ENCODE measurements at regions not wholly inside any gene's neighbourhood (a gene's known extent, or its start where the extent isn't known, plus 50 kb on each side); places are given as distances from the start of the nearest gene placed in this dataset.

- TF ChIP-seq SREBF2 (CRISPR knock-in tag; IDR thresholded peaks at IDR 0.05): no peak
- TF ChIP-seq ZBTB12 (CRISPR knock-in tag; IDR thresholded peaks at IDR 0.05): no peak
- TF ChIP-seq CBX5 (IDR thresholded peaks at IDR 0.05; ENCODE audit: borderline replicate concordance, low read depth): no peak
- no peak for TF ChIP-seq SRF (CRISPR knock-in tag; IDR thresholded peaks at IDR 0.05)
- TF ChIP-seq ZNF75A (CRISPR knock-in tag; IDR thresholded peaks at IDR 0.05): peak; percentile 79
- TF ChIP-seq NR2C1 (IDR thresholded peaks at IDR 0.05): no peak
- TF ChIP-seq NR2C1 (tag; IDR thresholded peaks at IDR 0.05): no peak
- no peak for TF ChIP-seq ZNF57 (CRISPR knock-in tag; IDR thresholded peaks at IDR 0.05)
- TF ChIP-seq ARHGAP35 (IDR thresholded peaks at IDR 0.05; ENCODE audit: partially characterized antibody): no peak
- peak in 1 of 2 experiments; percentile 81; a peak in 2 of 4 replicates for TF ChIP-seq FOXA3 (CRISPR knock-in tag; conservative IDR thresholded peaks at IDR 0.05 in 1 of 2, IDR thresholded peaks at IDR 0.05 in 1 of 2)
- no peak for TF ChIP-seq ARID2 (IDR thresholded peaks at IDR 0.05)
- TF ChIP-seq CBX8 (IDR thresholded peaks at IDR 0.05; ENCODE audit: borderline replicate concordance, extremely low read depth, low read depth, low read length, poor library complexity, severe bottlenecking): no peak
- TF ChIP-seq SNAPC5 (CRISPR knock-in tag; IDR thresholded peaks at IDR 0.05): no peak
- TF ChIP-seq OTX1 (CRISPR knock-in tag; IDR thresholded peaks at IDR 0.05): no peak
- no peak for TF ChIP-seq HBP1 (CRISPR knock-in tag; IDR thresholded peaks at IDR 0.05)
- TF ChIP-seq FOXJ2 (tag; IDR thresholded peaks at IDR 0.05): peak; percentile 92
- no peak for TF ChIP-seq ZNF76 (CRISPR knock-in tag; IDR thresholded peaks at IDR 0.05; ENCODE audit: borderline replicate concordance)
- TF ChIP-seq TAL1 (IDR thresholded peaks at IDR 0.05): peak; percentile 92
- TF ChIP-seq SAFB (IDR thresholded peaks at IDR 0.05; ENCODE audit: borderline replicate concordance, low read depth, low read length): no peak
- TF ChIP-seq GABPA (tag; conservative IDR thresholded peaks at IDR 0.05; ENCODE audit: low read depth): no peak
- TF ChIP-seq USF1 (CRISPR knock-in tag; IDR thresholded peaks at IDR 0.05): no peak
- no peak for TF ChIP-seq RBM22 (IDR thresholded peaks at IDR 0.05; ENCODE audit: low read depth, low read length, poor library complexity, severe bottlenecking)
- TF ChIP-seq ZNF764 (CRISPR knock-in tag; IDR thresholded peaks at IDR 0.05; ENCODE audit: low read depth): no peak
- no peak for TF ChIP-seq POLR3A (IDR thresholded peaks at IDR 0.05; ENCODE audit: borderline replicate concordance, extremely low read depth, insufficient read depth, insufficient read length)
- TF ChIP-seq EWSR1 (IDR thresholded peaks at IDR 0.05; ENCODE audit: borderline replicate concordance, low read depth, partially characterized antibody): no peak
- TF ChIP-seq ZNF324 (CRISPR knock-in tag; IDR thresholded peaks at IDR 0.05): no peak
- TF ChIP-seq ZKSCAN3 (CRISPR knock-in tag; IDR thresholded peaks at IDR 0.05): no peak
- TF ChIP-seq CREB1 (IDR thresholded peaks at IDR 0.05): no peak
- TF ChIP-seq CREB1 (CRISPR knock-in tag; IDR thresholded peaks at IDR 0.05): no peak
- TF ChIP-seq CEBPB (tag; IDR thresholded peaks at IDR 0.05): peak; percentile 53
Observed at GRCh38 chr2:215532844-215533243, 97.0 kb upstream of the FN1 start (continued).
